ENCODE measurements at regions not wholly inside any gene's neighbourhood (a gene's known extent, or its start where the extent isn't known, plus 50 kb on each side); places are given as distances from the start of the nearest gene placed in this dataset.

DNA sequence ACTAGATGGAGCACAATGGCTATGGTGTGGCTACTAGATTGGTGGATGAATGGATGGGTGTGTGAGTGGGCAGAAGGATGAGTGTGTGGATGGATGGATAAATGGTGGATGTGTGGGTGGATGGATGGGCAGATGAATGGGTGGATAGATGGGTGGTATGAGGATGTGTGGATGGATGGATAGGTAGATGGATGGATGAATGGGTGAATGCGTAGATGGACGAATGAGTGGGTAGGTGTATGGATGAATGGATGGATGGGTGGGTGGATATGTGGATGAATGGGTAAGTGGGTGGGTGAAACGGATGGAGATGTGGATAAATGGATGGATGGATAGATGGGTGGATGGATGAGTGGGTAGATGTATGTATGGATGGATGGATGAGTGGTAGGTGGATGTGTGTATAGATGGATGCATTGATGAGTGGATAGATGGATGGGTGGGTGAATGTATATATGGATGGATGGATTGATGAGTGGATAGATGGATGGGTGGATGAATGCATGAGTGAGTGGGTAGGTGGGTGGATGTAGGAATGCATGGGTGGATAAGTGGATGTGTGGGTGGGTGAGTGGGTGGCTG is 114.2 kb downstream of the TEX29 start:
- TF ChIP-seq, protein P1, sequence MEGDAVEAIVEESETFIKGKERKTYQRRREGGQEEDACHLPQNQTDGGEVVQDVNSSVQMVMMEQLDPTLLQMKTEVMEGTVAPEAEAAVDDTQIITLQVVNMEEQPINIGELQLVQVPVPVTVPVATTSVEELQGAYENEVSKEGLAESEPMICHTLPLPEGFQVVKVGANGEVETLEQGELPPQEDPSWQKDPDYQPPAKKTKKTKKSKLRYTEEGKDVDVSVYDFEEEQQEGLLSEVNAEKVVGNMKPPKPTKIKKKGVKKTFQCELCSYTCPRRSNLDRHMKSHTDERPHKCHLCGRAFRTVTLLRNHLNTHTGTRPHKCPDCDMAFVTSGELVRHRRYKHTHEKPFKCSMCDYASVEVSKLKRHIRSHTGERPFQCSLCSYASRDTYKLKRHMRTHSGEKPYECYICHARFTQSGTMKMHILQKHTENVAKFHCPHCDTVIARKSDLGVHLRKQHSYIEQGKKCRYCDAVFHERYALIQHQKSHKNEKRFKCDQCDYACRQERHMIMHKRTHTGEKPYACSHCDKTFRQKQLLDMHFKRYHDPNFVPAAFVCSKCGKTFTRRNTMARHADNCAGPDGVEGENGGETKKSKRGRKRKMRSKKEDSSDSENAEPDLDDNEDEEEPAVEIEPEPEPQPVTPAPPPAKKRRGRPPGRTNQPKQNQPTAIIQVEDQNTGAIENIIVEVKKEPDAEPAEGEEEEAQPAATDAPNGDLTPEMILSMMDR (conservative IDR thresholded peaks at IDR 0.05; ENCODE audit: low read depth, low read length): no peak
- no peak for TF ChIP-seq EZH2 (IDR thresholded peaks at IDR 0.05; ENCODE audit: borderline replicate concordance, low read depth, low read length, poor library complexity, severe bottlenecking)
